ENCODE measurements at regions not wholly inside any gene's neighbourhood (a gene's known extent, or its start where the extent isn't known, plus 50 kb on each side); places are given as distances from the start of the nearest gene placed in this dataset.

DNA sequence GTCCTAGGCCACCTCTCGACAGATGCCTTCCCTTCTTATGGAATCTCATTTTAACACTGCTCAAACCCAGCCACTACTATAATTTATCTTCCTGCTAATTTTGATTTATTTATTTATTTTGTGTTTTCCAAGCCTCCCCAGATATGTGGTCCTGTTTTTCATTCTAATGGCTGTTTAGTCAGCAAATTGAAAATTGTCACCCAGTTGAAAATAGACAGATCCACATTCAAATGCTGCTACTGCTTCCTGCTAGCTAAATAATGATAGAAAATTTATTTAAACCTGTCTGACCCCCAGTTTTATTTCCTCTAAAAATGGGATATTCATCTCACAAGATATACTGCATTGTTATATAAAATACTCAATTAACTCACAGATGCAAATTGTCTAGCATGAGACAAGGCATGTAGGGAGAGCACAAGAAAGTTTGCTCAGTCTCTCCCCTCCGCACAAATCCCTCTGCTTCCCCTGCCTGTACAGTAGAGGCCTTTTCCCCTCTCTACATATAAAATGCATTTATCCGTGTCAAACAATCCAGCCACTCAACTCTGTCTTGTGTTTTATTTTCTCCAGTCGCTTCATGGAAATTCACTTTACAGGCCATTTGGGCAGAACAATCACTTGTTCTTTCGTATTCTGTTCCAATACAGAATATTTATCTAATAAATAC, 389.9 kb downstream of the SOX11 start:
- TF ChIP-seq, protein P1, sequence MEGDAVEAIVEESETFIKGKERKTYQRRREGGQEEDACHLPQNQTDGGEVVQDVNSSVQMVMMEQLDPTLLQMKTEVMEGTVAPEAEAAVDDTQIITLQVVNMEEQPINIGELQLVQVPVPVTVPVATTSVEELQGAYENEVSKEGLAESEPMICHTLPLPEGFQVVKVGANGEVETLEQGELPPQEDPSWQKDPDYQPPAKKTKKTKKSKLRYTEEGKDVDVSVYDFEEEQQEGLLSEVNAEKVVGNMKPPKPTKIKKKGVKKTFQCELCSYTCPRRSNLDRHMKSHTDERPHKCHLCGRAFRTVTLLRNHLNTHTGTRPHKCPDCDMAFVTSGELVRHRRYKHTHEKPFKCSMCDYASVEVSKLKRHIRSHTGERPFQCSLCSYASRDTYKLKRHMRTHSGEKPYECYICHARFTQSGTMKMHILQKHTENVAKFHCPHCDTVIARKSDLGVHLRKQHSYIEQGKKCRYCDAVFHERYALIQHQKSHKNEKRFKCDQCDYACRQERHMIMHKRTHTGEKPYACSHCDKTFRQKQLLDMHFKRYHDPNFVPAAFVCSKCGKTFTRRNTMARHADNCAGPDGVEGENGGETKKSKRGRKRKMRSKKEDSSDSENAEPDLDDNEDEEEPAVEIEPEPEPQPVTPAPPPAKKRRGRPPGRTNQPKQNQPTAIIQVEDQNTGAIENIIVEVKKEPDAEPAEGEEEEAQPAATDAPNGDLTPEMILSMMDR (conservative IDR thresholded peaks at IDR 0.05; ENCODE audit: low read length) = no peak
- no peak for TF ChIP-seq EZH2phosphoT487 (IDR thresholded peaks at IDR 0.05; ENCODE audit: borderline replicate concordance)

Measured in Loucy (cell line).